GM21723 (cell line): ENCODE measurements at regions not wholly inside any gene's neighbourhood (a gene's known extent, or its start where the extent isn't known, plus 50 kb on each side); places are given as distances from the start of the nearest gene placed in this dataset.

Source experiments
- ATAC-seq: cut with Tn5 transposase; IDR thresholded peaks from one replicate; pipeline ENCODE4 v1.9.1; 2021; ENCODE audit warnings: mild to moderate bottlenecking, moderate library complexity; ENCODE audit not compliant: unreplicated experiment

GRCh38 chr1:199040076-199040905, 401.5 kb downstream of the PTPRC start:
- ATAC-seq, result no peak

DNA sequence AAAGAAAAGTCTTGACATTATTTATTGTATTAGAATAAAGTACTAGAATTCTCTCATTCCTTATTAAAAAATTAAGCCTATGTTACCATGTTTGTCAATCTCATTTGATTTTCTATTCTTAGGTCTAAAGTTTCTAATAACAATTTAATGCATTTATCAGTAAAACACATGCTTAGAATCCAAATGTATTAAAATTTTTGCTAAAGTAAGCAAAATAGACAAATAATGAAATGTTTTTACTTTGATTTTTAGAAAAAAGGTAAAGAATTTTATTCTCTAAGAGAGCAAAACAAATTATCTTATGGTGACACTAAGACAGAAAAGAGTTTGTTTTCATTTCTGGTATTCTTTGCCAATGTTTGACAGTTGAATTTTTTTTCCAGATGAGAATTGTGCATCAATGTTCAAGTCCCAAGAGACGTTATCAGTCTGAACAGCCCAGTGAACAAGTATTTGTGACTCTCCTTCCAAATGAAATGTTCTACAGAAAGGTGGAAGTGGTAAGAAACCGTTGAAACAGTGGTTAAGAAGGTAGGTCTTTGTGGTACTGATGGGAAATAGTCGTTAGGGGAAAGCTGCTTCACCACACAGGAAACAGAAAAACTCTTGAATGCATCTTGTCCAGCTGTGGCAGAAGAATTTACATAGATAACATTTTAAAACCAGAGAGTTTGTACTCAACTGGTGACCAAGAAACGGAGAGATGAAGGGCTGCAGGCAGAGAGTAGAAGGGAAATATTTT, 402.5 kb downstream of the PTPRC start:
- ATAC-seq, result peak; percentile 99

DNA sequence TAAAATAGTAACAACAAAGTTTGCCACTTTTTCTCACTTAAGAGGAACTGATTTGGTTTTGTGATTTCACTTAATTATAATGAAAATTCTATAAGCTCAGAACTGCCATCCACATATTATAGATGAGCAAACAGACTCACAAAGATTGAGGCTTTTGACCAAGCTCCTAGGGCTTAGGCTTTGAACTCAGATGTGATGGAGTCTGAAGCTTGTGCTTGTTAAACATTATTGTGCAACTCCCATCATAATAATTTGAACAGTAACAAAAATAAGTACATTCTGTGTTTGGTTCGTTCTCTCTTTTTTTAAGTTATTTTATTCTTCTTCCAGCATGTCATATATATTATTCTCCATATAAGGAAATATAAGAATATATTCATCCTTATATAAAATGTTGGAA, 403.4 kb downstream of the PTPRC start:
- no peak for ATAC-seq

DNA sequence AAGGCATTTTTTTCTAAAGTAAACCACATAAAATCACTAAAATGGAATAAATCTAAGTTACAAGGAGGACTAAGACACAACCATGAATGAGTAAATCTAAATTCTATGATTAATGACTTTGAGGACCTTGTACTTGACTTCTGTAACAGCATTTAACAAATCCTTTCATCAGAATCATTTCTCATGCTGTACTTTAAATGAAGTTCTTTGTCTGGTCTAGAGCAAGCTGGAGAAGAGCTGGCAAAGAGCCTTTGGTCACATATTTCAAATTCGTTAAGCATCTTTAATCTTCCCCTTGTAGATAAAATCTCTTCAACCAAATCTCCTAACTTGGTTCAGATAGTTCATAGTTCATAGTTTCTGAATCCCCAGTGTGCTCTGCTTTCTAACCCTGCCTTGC, 405.4 kb downstream of the PTPRC start:
- ATAC-seq, result no peak

GRCh38 chr1:199046618-199047017, 407.8 kb downstream of the PTPRC start:
- ATAC-seq, result no peak

DNA sequence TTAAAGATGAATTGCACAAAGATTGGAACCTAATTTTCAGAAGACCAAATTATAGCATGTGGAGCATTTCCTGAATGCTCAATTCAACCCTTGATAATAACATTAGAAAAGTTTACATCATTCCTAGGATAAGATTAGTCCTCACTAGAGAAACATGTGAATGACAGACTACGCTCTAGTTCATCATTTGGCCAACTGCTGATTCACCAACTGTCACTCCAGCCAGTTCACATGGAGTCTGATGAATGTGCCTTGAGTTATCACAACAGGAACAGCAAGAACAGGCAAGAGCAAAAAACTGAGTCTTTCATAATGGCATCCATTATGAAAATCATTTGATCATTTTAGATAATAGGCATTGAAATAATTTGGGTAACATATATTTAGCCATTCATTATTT, 415.9 kb downstream of the PTPRC start:
- no peak for ATAC-seq

DNA sequence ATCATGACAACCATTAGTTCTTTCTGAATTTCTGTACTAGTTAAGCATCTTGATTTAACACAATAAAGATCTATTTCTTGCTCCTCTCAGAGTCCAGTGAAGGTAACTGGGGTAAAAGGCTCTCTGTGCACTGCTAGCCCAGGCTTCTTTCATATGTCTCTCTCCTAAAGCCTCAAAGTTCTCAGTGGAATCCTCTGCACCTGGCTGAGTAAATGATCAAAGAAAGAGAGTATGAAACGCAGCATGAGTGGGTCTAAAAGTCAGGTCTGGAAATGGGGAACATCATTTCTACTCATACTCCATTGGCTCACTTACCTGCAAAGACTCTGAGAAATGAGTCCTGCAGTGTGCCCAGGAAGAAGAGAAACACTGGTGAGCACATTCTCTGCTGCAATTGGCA, 418.5 kb downstream of the PTPRC start:
- ATAC-seq, result no peak

DNA sequence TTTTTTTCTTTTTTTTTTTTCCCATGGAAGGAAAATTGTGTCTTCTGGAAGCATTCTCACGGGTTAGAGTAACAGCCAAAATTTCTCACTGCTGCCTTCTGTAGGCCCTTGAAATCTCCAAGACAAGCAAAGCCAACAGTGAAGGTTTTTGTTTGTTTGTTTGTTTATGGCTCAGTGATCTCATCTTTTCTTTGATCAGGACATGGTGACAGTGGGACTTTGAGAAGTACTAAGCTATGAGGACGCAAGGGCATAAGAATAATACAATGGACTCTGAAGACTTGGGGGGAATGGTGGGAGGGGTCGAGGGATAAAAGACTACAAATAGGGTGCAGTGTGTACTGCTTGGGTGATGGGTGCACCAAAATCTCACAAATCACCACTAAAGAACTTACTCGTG, 419.4 kb downstream of the PTPRC start:
- ATAC-seq, result no peak

GRCh38 chr1:199064971-199065370, 426.1 kb downstream of the PTPRC start:
- ATAC-seq, result no peak

GRCh38 chr1:199067483-199067882, 428.6 kb downstream of the PTPRC start:
- peak; percentile 94 for ATAC-seq

- no peak for ATAC-seq
Observed at GRCh38 chr1:199071080-199071479, 432.2 kb downstream of the PTPRC start.

GRCh38 chr1:199073166-199073565, 434.3 kb downstream of the PTPRC start:
- no peak for ATAC-seq

GRCh38 chr1:199075792-199076191, 437.0 kb downstream of the PTPRC start:
- no peak for ATAC-seq

GRCh38 chr1:199079994-199080393, 441.2 kb downstream of the PTPRC start:
- no peak for ATAC-seq

GRCh38 chr1:199081739-199082138, 442.9 kb downstream of the PTPRC start:
- peak; percentile 84 for ATAC-seq

GRCh38 chr1:199082778-199083389, 444.0 kb downstream of the PTPRC start:
- no peak for ATAC-seq

DNA sequence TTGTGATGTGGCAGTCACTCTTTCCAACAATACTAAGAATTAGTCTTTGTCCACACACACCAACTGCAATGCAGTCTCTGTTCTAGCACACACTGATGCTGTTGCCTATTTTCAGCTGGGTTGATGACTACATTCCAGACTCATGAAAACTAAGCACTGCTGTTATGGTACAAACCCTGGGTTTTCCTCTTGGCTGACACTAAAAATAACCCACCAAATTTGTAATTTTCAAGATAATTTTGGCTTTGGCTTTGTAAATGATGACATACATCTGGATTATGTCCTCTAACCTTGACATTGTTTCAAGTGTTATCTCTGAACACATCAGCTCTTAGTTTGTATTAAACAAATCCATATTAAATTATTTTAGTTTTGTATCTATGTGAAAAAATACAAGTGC, 444.8 kb downstream of the PTPRC start:
- ATAC-seq, result no peak

DNA sequence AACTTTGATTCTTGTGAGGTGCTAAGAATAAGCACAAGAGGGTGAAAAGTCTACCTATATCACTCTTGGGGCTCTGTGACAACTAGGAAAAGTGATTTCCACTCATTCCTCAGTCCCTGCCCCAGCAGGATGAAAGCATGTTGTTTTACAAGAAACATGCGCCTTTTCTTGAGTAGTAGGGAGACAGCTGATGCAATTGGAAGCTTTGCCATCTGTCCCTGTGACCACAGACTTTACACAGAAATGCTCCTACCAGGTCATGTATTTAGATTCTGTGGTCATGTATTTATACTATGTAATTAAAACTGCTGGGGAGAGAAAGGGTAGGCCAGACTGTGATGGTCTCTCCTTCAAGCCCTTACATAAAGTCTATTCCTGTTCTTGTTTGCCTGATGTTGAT, 445.5 kb downstream of the PTPRC start:
- ATAC-seq, result no peak

- no peak for ATAC-seq
Observed at GRCh38 chr1:199085903-199086302, 447.1 kb downstream of the PTPRC start.

DNA sequence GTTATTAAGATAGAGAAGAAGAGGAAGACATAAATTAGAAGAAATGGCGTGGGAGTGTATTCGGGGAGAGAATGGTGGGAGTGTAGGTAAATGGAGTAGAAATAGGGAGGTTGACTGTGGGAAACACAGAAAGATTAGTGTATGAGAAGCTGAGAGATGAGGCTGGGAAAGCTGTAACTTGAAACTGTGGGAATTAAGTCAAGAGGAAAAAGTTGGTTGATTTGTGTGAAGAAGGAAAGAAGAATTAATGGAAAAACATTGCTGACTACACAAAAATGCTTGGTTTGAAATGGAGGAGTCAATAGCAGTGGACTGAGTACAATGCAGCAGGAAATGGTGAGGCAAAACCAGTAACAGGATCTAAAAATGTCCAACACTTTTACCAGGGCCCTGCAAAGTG, 448.3 kb downstream of the PTPRC start:
- ATAC-seq, result no peak

- ATAC-seq, result peak; percentile 90
Observed at GRCh38 chr1:199089393-199090122, 450.7 kb downstream of the PTPRC start.
